ENCODE measurements at regions not wholly inside any gene's neighbourhood (a gene's known extent, or its start where the extent isn't known, plus 50 kb on each side); places are given as distances from the start of the nearest gene placed in this dataset.

DNA sequence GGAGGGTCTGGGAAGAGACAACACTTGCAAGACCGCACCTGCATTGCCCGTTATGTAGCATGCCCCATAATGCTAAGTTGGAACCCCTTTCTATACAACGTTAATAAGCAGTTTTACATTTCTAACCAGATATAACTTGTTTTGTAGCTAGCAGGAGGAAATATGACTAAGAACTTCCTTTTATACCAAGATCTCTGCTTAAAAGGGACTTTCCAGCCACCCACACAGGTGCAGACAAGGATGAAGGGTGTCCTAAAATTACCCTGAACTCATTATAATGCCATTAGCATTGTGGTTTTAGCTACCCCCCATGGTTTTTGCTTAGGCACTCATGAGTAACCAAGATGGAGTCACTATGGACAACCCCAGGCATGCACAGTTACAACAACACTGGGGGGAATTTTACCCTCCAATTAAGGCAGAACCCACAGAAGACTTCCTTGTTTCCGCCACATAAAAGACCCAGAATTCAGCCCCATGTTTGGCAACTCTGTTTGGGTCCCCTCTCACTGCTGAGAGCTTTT, 362.8 kb downstream of the CBLN2 start:
- no peak for DNase-seq

GRCh38 chr18:72180689-72181088, 363.5 kb downstream of the CBLN2 start:
- no peak for DNase-seq

- DNase-seq = no peak
Measured at GRCh38 chr18:72174972-72175649, 369.0 kb downstream of the CBLN2 start.

DNA sequence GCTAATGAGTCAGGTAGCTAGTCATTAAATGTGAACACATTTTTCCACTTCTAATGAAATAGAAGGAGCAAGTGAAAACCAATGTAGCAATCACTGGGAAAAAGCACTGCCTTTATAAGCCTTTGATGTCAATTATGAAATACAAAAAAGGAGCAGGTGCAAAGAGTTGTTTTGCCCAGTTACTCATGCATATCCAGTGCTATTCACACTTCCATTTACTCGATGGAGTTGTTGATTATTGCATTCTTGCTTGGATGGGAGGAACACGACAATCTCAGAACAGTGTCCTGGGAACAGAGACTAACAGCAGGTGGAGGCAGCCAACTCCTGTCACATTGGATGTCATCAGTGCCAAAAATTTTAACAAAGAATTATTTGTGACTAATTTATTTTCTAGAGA, 372.5 kb downstream of the CBLN2 start:
- no peak for DNase-seq

GRCh38 chr18:72161691-72162090, 382.5 kb downstream of the CBLN2 start:
- DNase-seq = no peak

GRCh38 chr18:72160510-72161445, 383.4 kb downstream of the CBLN2 start:
- DNase-seq = no peak

DNA sequence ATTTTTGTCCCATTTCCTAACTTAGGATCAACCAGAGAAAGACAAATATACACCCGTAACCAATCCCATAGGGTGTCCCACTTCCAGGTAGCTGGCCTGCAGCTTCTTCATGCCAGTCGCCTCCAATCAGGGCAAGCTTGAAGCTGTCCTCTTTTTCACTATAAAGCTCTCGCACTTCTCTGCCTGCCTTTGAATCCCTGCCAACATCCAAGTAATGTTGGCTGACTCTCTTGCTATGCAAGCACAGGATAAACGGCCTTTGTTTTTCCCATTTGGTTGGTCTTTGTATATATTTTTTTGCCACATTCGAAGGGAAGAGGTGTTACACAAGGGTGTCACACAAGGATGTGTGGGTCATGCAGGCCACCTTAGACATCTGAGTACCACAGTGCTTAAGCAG, 388.8 kb downstream of the CBLN2 start:
- DNase-seq = peak in 5 of 14 donors; percentile 1 to 16 (median 3)

- DNase-seq = no peak
Measured at GRCh38 chr18:72154926-72155325, 389.2 kb downstream of the CBLN2 start.

- no peak for DNase-seq
Measured at GRCh38 chr18:72152935-72153334, 391.2 kb downstream of the CBLN2 start.

GRCh38 chr18:72147830-72148229, 396.3 kb downstream of the CBLN2 start:
- DNase-seq = no peak

DNA sequence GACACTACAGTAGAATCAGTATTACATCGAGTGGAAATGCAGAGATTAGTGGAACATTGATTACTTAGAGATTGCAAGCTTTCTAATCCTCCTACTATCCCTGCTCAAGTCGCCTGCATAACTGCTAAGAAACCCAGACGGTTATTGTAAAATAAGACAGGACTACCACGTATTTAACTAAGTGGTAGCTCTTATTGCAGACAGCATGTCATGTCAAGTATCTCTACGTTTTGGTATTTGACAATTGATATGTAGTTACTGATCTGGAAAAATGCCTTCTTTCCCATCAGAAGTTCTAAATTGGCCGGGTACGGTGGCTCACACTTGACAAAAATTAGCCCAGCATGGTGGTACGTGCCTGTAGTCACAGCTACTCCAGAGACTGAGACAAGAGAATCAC, 404.1 kb downstream of the CBLN2 start:
- DNase-seq = no peak

- no peak for DNase-seq
Measured at GRCh38 chr18:72128649-72129048, 415.5 kb downstream of the CBLN2 start.

- DNase-seq = no peak
Measured at GRCh38 chr18:72122103-72122502, 422.0 kb downstream of the CBLN2 start.

GRCh38 chr18:72119082-72119481, 425.1 kb downstream of the CBLN2 start:
- DNase-seq = no peak

DNA sequence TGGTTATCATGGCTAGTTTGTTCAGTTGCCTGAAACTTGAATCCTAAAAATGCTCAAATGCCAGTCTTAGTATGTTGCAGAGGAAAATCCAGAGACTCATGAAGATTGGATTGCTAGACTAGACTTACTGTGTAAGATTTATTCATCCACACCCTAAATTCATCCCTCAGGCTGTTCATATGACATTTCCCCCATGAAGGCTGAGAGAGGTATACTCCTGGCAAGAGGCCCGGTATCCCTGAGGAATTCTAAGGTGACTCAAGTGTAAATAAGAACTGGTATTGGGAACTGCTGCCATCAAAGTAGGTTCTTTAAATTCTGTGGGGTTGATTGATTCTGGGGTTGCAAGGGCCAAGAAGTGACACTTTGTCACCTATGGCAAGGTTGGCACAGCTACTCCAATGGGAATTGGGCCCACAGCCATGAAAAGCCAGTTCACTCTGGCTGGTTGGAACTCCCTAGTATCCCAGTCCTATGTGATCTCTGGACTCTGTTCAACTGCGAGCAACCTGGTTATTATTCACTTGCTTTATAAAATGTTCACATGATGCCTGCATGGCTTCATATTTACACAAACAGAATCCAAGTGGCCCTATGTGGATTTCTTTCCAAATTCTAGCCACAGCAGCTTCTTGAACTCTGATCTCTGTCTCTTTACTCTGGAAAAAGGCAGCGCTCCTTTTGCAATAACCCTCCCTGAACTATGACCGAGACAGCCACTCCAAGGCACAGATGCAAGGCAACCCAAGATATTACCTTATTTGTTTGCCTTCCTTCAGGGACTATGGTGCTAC, 429.1 kb downstream of the CBLN2 start:
- no peak for DNase-seq

DNA sequence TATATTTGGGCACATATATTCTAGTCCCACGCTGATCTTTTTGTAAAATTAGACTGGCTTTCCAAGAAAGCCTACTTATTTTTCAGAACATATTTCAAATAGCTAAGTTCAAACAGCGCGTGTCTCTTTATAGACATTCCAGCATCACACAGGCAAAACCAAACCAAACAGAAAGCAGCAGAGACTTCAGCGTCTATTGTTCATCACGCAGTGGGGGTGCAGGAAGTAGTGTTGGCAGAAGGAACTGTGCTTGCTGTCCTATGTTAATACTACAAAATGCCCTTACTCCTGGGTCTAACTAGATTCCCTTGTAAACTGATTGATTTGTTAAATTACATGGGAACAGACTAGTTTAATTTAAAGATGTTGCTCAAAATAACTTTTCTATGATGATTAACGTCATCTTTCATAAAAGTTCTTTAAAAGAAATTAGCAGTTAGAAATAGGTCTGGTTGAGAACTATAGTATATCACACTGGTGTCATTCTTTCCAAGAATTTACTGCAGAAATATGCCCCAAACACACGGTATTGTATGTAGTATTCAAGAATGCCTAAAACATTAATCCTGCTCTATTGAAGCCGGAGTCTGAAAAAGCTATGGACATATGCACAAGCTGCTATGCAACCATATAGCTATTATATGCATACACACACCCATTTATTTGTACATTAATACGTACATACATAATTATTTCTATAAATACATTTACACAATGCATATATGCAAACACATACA, 436.3 kb downstream of the CBLN2 start:
- peak in 3 of 14 donors; percentile 1 to 2 (median 1) for DNase-seq

DNA sequence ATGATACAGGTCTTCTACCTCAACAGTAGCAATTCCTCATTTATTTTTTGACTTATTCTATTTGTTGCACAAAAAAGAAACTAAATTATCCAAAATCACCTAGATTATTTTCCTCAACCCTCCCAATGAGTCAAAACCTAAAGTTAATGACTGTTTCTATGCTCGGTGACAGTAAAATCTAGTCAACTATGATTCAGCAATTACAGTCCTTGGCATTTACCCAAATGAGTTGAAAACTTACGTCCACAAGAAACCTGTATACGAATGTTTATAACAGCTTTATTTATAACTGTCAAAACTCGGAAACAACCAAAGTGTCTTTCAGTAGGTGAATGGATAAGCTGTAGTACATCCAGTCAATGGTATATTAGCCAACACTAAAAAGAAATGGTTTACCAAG, 439.3 kb downstream of the CBLN2 start:
- no peak for DNase-seq

DNA sequence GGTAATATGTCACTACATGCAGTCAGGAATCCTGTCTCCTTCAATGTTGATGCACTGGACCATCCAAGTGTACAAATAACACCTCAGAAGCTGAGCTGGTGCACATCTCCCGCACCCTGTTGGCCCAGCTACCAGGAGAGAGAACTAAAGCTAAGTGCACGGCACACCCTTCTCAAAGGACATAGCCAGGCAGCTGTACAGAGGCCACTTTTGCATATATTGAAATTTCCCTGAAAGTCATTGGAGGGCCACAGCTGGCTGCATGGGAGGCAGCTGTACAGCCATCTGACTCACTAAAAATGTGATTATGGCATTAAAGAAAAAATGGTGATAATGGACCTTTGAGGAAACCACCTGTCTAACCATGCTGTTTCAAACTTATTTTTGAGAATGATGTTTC, 441.7 kb downstream of the CBLN2 start:
- DNase-seq = no peak

GRCh38 chr18:72100465-72101004, 443.6 kb downstream of the CBLN2 start:
- DNase-seq = no peak

GRCh38 chr18:72091369-72091768, 452.8 kb downstream of the CBLN2 start:
- DNase-seq = no peak

DNA sequence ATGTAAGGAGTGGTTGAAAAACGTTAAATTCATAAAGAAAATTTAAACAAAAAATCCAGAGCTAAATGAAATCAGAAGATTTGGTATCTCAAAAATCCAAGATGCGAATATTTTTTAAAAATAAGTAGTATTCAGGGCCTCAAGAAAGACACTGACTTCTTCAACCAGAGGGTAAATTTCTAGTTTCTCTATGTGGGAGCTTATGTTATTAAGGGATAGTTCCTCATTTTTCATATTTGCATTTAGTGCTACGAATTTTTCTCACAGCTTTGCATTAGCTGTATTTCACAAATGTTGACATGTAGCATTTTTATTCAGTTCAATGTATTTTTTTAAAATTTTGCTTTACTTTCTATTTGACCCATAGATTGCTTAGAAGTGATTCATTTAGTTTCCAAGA, 454.7 kb downstream of the CBLN2 start:
- no peak for DNase-seq

GRCh38 chr18:72086421-72086820, 457.7 kb downstream of the CBLN2 start:
- DNase-seq = no peak
